ENCODE measurements at regions not wholly inside any gene's neighbourhood (a gene's known extent, or its start where the extent isn't known, plus 50 kb on each side); places are given as distances from the start of the nearest gene placed in this dataset.

DNA sequence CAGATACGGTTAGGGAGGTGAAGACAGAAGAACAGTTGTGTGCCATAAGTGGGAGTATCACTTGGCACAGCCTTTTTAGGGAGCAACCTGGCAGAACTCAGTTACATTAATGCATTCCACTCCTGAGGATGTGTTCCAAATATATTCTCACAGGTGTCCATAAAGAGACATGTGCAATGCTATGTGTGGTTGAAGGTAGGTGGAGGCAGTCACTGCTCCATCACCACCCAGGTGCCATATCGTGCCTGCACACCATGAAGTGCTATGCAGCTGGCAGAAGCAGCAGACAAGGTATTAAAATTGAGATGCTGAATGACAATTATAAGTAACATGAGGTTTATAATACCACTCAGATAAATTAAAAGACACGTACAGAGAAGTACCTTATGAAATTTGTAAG lies 248.0 kb upstream of the SFRP2 start:
- TF ChIP-seq POLR2AphosphoS5 (IDR thresholded peaks at IDR 0.05; ENCODE audit: low read depth, low read length) (no peak), TAF1 (IDR thresholded peaks at IDR 0.05; ENCODE audit: borderline replicate concordance, low read depth, low read length) (no peak), POLR2A (IDR thresholded peaks at IDR 0.05; ENCODE audit: low read depth, low read length) (no peak)
